HT1080 (cell line): ENCODE measurements at regions not wholly inside any gene's neighbourhood (a gene's known extent, or its start where the extent isn't known, plus 50 kb on each side); places are given as distances from the start of the nearest gene placed in this dataset.
"Not testable (repeated sequence)": the region's sequence is repeated elsewhere in the genome, so short reads cannot be mapped to it uniquely, and the experiment has no call there.

Experiments used
- DNase-seq: peaks from one replicate; pipeline ENCODE4 v3.0.0-alpha.2; 2015; ENCODE audit warnings: low read depth

- no peak for DNase-seq
Observed at GRCh38 chr3:152578769-152579168, 256.2 kb upstream of the P2RY1 start.

- DNase-seq = no peak
Observed at GRCh38 chr3:152581951-152582350, 253.0 kb upstream of the P2RY1 start.

- DNase-seq = no peak
Observed at GRCh38 chr3:152583963-152584362, 251.0 kb upstream of the P2RY1 start.

DNA sequence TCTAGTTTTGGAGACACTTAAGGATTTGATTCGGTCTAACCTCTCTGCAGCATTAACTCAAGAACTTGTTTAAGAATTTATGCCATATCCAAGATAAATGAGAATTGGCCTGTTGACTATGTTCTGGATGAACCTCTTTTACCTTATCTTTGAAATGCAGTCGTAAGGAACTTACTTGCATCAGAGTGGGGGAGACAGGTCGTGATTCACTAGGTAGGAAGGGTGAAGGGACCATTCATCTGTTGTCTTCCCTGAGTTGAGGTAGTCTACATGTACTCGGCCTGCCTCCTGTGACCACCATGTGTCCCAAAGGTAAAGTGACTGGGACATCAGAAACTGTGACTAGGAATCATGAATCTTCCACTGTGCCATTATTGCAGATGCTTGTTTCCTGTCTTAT, 248.0 kb upstream of the P2RY1 start:
- DNase-seq = no peak

DNA sequence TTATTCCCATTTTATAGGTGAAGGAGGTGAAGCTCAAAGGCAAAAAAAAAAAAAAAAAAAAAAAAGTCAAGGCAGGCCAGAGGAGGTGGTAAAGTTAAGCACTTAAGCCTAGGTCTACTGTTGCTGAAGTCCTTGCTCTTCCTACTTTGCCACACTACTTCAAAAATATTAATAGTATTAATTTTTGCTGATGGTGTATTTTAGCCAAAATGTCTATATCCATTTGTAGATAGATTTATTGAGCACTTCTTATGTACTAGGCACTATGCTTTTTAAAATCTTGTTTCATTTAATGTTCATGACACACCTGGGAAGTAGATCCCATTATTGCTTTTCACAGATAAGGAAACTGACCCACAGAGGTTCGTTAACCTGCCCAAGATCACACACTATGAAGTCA, 247.1 kb upstream of the P2RY1 start:
- no peak for DNase-seq

GRCh38 chr3:152589644-152590043, 245.3 kb upstream of the P2RY1 start:
- DNase-seq = peak; percentile 32

GRCh38 chr3:152591515-152591914, 243.4 kb upstream of the P2RY1 start:
- no peak for DNase-seq

GRCh38 chr3:152593242-152593641, 241.7 kb upstream of the P2RY1 start:
- no peak for DNase-seq

DNA sequence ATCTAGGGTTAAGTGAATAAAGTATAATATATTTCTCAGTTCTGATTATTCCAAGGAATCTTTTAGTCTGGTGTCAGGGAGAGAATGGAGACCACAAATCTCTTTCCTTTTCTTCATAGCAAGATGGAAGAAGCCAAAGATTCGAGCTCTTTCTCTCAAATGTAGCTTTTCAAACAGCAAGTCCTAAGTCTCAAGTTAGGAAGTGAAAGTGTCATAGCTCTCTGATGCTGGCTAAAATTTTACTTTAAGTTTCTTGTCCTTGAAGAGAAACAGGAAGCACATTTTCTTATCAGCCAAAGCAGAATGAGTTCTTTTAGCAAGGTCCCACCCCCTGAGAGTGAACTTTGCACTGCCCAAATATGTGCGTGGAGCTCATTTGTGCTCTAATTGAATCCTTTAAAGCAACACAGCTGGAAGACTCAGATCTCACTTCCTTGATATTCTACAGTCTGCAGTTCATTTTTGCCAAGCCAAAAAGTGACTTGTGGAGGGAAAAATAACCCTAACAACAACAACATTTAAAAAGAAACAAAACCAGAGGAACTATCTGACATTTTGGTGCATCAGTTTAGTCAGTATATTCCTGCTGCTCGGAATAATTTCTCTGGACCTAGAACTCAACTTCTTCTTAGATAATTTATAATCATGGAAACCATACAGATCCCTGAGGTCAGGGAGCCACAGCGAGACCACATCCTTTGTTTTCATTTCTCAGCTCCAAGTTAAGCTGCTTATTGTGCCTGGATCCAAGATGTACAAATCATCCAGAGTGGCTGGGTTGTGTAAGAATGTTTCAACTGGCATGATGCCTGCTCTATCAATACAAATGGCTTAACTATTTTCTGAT, 238.7 kb upstream of the P2RY1 start:
- peak; percentile 79 for DNase-seq

- DNase-seq = not testable (repeated sequence)
Observed at GRCh38 chr3:152596832-152597231, 238.1 kb upstream of the P2RY1 start.

GRCh38 chr3:152606146-152606545, 228.8 kb upstream of the P2RY1 start:
- DNase-seq = no peak

GRCh38 chr3:152607179-152607578, 227.8 kb upstream of the P2RY1 start:
- no peak for DNase-seq

DNA sequence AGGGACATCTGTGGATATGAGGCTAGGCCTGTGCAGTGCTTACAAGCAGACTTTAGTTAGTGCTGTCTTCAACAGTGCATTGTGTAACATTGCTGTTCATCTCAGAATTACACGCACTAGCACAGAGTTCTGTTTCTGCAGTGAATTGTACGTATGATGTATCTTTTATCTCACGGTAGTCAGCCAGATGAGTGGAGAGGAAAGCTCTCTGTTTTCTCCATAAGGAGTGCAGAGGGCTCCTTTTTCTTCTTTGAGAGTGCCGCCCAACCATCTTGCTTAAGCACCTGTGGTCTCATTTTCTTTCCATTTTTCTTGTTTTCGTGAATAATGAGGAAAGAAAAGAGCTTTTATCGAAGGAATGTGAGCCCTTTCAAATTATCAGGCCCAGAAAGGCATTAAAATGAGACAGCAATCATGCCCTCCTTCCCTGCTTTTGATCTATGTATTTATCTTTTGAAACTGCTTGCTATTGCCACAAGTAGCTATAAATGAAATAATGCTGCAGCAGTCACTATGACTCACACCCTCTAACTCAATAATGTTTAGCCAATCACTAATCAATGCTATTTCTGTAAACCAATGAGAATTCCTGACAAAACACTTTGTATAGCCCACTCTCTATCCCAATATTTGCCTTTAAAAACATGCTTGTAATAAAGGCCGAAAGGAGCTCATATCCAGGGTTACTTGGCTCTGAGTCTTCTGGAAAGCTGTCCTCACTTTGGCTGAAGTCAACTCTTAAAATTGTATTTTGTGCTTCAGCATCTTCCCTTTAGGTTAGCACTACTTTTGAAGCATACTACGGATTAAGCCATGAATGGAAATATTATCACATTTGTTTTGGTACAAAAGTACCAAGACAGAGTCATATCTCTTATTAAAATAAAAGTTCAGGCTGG, 226.0 kb upstream of the P2RY1 start:
- DNase-seq = no peak

GRCh38 chr3:152609891-152610290, 225.0 kb upstream of the P2RY1 start:
- no peak for DNase-seq

DNA sequence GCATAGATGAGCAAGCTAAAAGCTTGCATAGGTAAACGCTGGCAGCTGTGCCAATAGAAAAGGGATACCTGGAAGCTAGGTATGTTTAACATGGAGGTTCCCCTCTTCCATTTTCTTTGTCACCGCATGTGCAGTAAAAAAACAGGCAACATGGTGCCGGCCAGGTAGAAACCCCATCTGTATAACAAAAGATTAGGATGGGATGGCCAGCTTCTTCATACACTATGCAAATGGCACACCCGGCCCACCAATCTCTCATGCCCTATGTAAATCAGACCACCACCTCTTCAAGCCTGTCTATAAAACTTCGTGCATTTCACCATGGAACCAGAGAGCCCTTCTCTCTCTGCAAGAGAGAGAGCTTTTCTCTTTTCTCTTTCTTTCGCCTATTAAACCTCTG, 224.3 kb upstream of the P2RY1 start:
- DNase-seq = no peak

DNA sequence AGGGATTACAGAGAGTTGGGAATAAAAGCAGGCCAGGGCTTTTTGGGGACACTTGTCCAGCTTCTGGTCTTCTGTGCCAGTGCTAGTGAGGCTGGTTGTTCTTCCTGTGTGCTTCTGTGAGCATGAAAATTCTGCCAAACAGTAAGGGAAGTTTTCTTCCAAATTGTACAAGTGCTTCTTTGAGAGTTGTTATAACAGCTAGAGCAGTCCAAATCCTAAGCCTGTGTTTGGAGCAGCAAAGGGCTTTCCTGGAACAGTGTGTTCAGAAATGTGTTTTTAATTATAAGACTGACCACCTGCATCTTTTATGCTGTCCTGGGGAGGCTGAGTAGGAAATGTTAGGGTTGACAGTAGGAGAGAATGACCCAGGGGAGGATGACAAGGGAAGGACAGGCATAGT, 223.0 kb upstream of the P2RY1 start:
- DNase-seq = no peak

DNA sequence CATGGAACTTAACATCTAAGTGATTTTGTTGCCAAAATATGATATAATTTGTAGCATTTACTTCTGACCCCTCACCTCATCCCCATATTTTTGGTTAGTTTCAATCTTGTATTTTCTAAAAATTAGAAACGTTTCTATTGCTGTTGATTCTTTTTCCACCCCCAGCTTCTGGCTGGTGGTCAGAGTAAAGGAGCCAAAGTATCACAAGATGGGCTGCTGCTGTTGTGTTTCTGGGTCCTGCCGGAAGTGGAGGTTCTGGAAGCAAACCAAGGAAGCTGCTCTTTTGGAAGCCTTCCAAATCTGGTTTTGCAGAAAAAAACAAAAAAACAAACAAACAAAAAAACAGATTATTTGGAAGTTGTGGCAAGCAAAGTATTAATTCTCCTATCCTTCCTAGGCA, 221.1 kb upstream of the P2RY1 start:
- DNase-seq = no peak

DNA sequence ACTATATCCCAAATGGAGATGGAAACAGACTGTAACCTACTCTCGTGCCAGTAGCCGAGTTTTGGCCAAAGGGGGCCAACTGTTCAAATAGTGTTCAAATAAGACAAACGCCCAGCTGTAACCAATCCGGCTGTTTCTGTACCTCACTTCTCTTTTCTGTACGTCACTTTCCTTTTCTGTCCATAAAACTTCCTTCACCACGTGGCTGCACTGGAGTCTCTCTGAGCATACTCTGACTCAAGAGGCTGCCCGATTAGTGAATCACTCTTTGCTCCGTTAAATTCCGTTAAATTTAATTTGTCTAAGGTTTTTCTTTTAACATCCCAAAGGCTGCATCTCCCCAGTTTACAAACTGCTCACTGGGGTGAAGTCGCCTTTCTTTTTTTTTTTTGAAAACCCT, 219.2 kb upstream of the P2RY1 start:
- peak; percentile 22 for DNase-seq

- DNase-seq = no peak
Observed at GRCh38 chr3:152617609-152618008, 217.3 kb upstream of the P2RY1 start.

GRCh38 chr3:152618529-152618928, 216.4 kb upstream of the P2RY1 start:
- DNase-seq = no peak

- DNase-seq = no peak
Observed at GRCh38 chr3:152619691-152620090, 215.2 kb upstream of the P2RY1 start.

DNA sequence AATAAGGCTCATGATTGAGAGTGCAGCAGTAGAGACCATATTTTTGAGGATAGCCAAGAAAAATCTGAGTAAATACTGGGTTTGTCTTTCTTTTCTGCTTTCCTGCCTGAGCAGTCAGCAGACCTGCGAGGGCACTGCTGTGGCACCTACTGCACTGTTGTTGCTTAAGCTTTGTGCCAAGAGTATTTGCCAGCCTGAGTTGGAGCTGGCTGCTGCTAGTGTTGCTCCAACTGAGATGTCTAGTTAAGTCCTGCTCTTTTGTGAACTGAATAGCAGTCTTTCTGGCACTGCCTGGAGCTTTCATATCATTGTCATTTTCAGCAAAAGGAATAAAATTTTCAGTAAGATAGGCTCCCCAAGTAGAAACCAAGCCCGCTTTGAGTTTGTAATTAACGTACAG, 214.5 kb upstream of the P2RY1 start:
- DNase-seq = no peak
